ENCODE measurements at regions not wholly inside any gene's neighbourhood (a gene's known extent, or its start where the extent isn't known, plus 50 kb on each side); places are given as distances from the start of the nearest gene placed in this dataset.
A peak's percentile ranks its signal among the peaks of the same experiment; 100 is the strongest.
"Not testable (repeated sequence)": the region's sequence is repeated elsewhere in the genome, so short reads cannot be mapped to it uniquely, and the experiment has no call there.

- no peak for DNase-seq
Observed at GRCh38 chr18:40296717-40297413, 1658.2 kb upstream of the PIK3C3 start.

- no peak for DNase-seq
Observed at GRCh38 chr18:40292985-40293710, 1661.9 kb upstream of the PIK3C3 start.

GRCh38 chr18:40283560-40283959 lies 1671.5 kb upstream of the PIK3C3 start:
- DNase-seq: no peak

GRCh38 chr18:40281356-40281755 lies 1673.7 kb upstream of the PIK3C3 start:
- not testable (repeated sequence) for DNase-seq

GRCh38 chr18:40274618-40275196 lies 1680.3 kb upstream of the PIK3C3 start:
- DNase-seq: no peak

GRCh38 chr18:40272630-40273231 lies 1682.3 kb upstream of the PIK3C3 start:
- no peak for DNase-seq

GRCh38 chr18:40259115-40259835 lies 1695.8 kb upstream of the PIK3C3 start:
- DNase-seq: no peak

GRCh38 chr18:40258311-40258710 lies 1696.7 kb upstream of the PIK3C3 start:
- peak; percentile 25 for DNase-seq

- DNase-seq: no peak
Observed at GRCh38 chr18:40250236-40250635, 1704.8 kb upstream of the PIK3C3 start.

- no peak for DNase-seq
Observed at GRCh38 chr18:40249390-40250080, 1705.5 kb upstream of the PIK3C3 start.

- not testable (repeated sequence) for DNase-seq
Observed at GRCh38 chr18:40245612-40246011, 1709.4 kb upstream of the PIK3C3 start.

GRCh38 chr18:40243607-40244006 lies 1711.4 kb upstream of the PIK3C3 start:
- DNase-seq: peak; percentile 20

GRCh38 chr18:40235836-40236235 lies 1719.2 kb upstream of the PIK3C3 start:
- no peak for DNase-seq

GRCh38 chr18:40235323-40235722 lies 1719.7 kb upstream of the PIK3C3 start:
- DNase-seq: no peak

- DNase-seq: no peak
Observed at GRCh38 chr18:40233931-40234616, 1721.0 kb upstream of the PIK3C3 start.

- peak; percentile 39 for DNase-seq
Observed at GRCh38 chr18:40222776-40223175, 1732.3 kb upstream of the PIK3C3 start.

GRCh38 chr18:40216856-40217255 lies 1738.2 kb upstream of the PIK3C3 start:
- DNase-seq: no peak

GRCh38 chr18:40215979-40216378 lies 1739.1 kb upstream of the PIK3C3 start:
- no peak for DNase-seq

GRCh38 chr18:40210696-40211095 lies 1744.3 kb upstream of the PIK3C3 start:
- no peak for DNase-seq

- DNase-seq: no peak
Observed at GRCh38 chr18:40208958-40209357, 1746.1 kb upstream of the PIK3C3 start.

GRCh38 chr18:40197711-40198110 lies 1757.3 kb upstream of the PIK3C3 start:
- no peak for DNase-seq

GRCh38 chr18:40186677-40187076 lies 1768.4 kb upstream of the PIK3C3 start:
- DNase-seq: no peak

Measured in fibroblast of skin of right quadriceps (primary cell).